ENCODE measurements at regions not wholly inside any gene's neighbourhood (a gene's known extent, or its start where the extent isn't known, plus 50 kb on each side); places are given as distances from the start of the nearest gene placed in this dataset.

DNA sequence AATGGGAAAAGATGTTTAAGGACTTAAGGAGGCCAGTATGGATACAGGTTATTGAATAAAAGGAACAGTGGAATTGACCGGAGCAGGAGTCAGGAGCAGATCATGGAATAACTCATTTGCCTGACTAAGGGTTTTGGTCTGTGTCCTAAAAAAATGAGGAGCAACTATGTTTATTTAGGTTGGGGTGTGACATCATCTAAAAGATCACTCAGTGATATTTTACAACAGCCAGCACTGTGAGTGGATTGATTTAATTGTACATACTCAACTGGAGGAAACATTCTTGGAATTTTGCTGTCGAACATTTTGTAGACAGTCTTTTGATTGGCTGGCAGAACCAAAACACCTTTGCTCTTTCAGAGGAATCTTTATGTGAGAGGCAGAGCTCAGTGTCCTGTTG, 348.6 kb upstream of the CDIN1 start:
- TF ChIP-seq, protein P1, sequence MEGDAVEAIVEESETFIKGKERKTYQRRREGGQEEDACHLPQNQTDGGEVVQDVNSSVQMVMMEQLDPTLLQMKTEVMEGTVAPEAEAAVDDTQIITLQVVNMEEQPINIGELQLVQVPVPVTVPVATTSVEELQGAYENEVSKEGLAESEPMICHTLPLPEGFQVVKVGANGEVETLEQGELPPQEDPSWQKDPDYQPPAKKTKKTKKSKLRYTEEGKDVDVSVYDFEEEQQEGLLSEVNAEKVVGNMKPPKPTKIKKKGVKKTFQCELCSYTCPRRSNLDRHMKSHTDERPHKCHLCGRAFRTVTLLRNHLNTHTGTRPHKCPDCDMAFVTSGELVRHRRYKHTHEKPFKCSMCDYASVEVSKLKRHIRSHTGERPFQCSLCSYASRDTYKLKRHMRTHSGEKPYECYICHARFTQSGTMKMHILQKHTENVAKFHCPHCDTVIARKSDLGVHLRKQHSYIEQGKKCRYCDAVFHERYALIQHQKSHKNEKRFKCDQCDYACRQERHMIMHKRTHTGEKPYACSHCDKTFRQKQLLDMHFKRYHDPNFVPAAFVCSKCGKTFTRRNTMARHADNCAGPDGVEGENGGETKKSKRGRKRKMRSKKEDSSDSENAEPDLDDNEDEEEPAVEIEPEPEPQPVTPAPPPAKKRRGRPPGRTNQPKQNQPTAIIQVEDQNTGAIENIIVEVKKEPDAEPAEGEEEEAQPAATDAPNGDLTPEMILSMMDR (IDR thresholded peaks at IDR 0.05) = no peak
- TF ChIP-seq EZH2phosphoT487 (IDR thresholded peaks at IDR 0.05) (no peak), EZH2 (IDR thresholded peaks at IDR 0.05) (no peak)

Measured in neural progenitor cell (in vitro differentiated cells).